ENCODE measurements at regions not wholly inside any gene's neighbourhood (a gene's known extent, or its start where the extent isn't known, plus 50 kb on each side); places are given as distances from the start of the nearest gene placed in this dataset.

GRCh38 chr22:48545987-48546386 lies 1281.7 kb downstream of the BRD1 start:
- TF ChIP-seq, protein P1, sequence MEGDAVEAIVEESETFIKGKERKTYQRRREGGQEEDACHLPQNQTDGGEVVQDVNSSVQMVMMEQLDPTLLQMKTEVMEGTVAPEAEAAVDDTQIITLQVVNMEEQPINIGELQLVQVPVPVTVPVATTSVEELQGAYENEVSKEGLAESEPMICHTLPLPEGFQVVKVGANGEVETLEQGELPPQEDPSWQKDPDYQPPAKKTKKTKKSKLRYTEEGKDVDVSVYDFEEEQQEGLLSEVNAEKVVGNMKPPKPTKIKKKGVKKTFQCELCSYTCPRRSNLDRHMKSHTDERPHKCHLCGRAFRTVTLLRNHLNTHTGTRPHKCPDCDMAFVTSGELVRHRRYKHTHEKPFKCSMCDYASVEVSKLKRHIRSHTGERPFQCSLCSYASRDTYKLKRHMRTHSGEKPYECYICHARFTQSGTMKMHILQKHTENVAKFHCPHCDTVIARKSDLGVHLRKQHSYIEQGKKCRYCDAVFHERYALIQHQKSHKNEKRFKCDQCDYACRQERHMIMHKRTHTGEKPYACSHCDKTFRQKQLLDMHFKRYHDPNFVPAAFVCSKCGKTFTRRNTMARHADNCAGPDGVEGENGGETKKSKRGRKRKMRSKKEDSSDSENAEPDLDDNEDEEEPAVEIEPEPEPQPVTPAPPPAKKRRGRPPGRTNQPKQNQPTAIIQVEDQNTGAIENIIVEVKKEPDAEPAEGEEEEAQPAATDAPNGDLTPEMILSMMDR (IDR thresholded peaks at IDR 0.05), result no peak
- no peak for TF ChIP-seq POLR2A (IDR thresholded peaks at IDR 0.05)

All from heart left ventricle (tissue), 13 donors.